ENCODE measurements at regions not wholly inside any gene's neighbourhood (a gene's known extent, or its start where the extent isn't known, plus 50 kb on each side); places are given as distances from the start of the nearest gene placed in this dataset.
A peak's percentile ranks its signal among the peaks of the same experiment; 100 is the strongest.

- TF ChIP-seq ZNF462 (CRISPR knock-in tag; IDR thresholded peaks at IDR 0.05) = no peak
- TF ChIP-seq NANOG (IDR thresholded peaks at IDR 0.05; ENCODE audit: borderline replicate concordance) = no peak
- no peak for TF ChIP-seq JUNB (IDR thresholded peaks at IDR 0.05; ENCODE audit: unreplicated experiment)
- no peak for TF ChIP-seq EZH2phosphoT487 (IDR thresholded peaks at IDR 0.05; ENCODE audit: unreplicated experiment)
- TF ChIP-seq CTCF (conservative IDR thresholded peaks at IDR 0.05; ENCODE audit: low read depth in 2 of 2) = no peak
- no peak for TF ChIP-seq ZNF331 (CRISPR knock-in tag; IDR thresholded peaks at IDR 0.05; ENCODE audit: low read depth)
Observed at GRCh38 chr7:4513450-4513849, 168.6 kb upstream of the FOXK1 start (continued).

GRCh38 chr7:4519819-4520520 is 162.1 kb upstream of the FOXK1 start:
- no peak overlapping the region for H3K27ac Mint-ChIP-seq
- no peak for ATAC-seq
- TF ChIP-seq EZH2phosphoT487 (IDR thresholded peaks at IDR 0.05; ENCODE audit: unreplicated experiment) (no peak), POLR2AphosphoS5 (IDR thresholded peaks at IDR 0.05; ENCODE audit: low read depth) (no peak), CTCF (conservative IDR thresholded peaks at IDR 0.05; ENCODE audit: low read depth in 2 of 2) (peak in 1 of 2 experiments; percentile 9; a peak in 1 of 4 replicates)

More at GRCh38 chr7:4519819-4520520, 162.1 kb upstream of the FOXK1 start:
- no peaks in the 10 kb centered on the region for H3K79me2 ChIP-seq (replicated peaks; ENCODE audit: insufficient read depth)
- H3K4me1 ChIP-seq (ENCODE audit: insufficient read depth) = no peaks in the 10 kb centered on the region
- peaks cover 2% of the 10 kb centered on the region; the same call in 1 of the 3 replicates for H3K4me1 Mint-ChIP-seq
- peaks cover 95% of the 10 kb centered on the region for H3K9me3 Mint-ChIP-seq
- H3K27ac ChIP-seq (ENCODE audit: low read depth) = no peak overlapping the region
- H2AFZ ChIP-seq = no peak overlapping the region
- no peaks in the 10 kb centered on the region for H3F3A ChIP-seq (replicated peaks; ENCODE audit: low read depth)
- H3K36me3 Mint-ChIP-seq (ENCODE audit: low read depth) = peaks cover 4% of the 10 kb centered on the region; the same call in 2 of the 3 replicates
- DNase-seq (ENCODE audit: low spot score) = peak; percentile 12
- peaks cover 4% of the 10 kb centered on the region for H3K27me3 Mint-ChIP-seq (ENCODE audit: insufficient read depth, low read depth, poor library complexity)
- no peak overlapping the region for H3K4me3 ChIP-seq
- no peak overlapping the region for H3K4me3 Mint-ChIP-seq
- H3K27me3 ChIP-seq (ENCODE audit: insufficient read depth) = no peaks in the 10 kb centered on the region
- H3K36me3 ChIP-seq (ENCODE audit: insufficient read depth) = no peaks in the 10 kb centered on the region
- H4K20me1 ChIP-seq (replicated peaks; ENCODE audit: insufficient read depth) = no peaks in the 10 kb centered on the region
- H3K4me2 ChIP-seq = no peak overlapping the region
- peaks cover 3% of the 10 kb centered on the region; the same call in 1 of the 2 replicates for H3K9me2 ChIP-seq (ENCODE audit: insufficient read depth)
